SHP77 (cell line): ENCODE measurements at regions not wholly inside any gene's neighbourhood (a gene's known extent, or its start where the extent isn't known, plus 50 kb on each side); places are given as distances from the start of the nearest gene placed in this dataset.

ENCODE experiments used
- DNase-seq, 2 experiments: peaks; one replicate each; lab custom pipeline; 2025; lab: John Stamatoyannopoulos, UW

DNA sequence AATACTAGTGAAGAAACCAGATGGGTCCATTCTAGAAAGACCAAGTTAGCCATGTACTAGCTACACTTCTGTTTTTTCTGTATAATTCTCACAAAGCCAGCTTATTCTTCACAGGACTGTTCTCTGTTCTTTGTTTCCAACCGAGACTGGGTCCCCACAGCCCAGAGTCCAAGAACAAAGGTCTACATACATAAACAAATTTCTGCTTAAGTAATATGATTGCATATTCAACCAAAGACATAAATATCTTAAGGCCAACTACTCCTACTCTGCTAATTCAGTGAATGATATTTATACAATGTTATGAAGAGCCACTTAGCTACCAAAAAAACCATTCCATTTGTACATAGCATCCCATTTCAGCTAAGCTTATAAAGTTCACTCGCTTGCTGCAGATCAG lies 299.8 kb upstream of the CCDC54 start:
- DNase-seq, result no peak

DNA sequence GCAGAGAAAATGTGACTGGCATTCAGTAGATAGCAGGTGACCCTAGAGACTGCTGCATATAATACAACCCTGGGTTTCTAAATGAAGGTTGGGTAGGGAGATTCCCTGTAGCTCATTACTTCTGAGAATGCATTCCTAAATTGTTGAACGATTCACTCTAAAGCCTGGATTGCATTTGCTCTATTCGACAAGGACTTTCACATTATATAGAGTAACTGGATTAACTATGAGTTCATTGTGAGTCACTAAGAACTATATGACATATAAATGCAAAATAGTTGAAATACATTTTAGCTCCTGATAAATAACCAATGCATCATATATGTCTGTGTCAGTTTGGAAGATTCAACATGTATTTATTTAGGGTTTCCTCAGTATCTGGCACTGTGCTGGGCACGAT lies 294.7 kb upstream of the CCDC54 start:
- no peak for DNase-seq

DNA sequence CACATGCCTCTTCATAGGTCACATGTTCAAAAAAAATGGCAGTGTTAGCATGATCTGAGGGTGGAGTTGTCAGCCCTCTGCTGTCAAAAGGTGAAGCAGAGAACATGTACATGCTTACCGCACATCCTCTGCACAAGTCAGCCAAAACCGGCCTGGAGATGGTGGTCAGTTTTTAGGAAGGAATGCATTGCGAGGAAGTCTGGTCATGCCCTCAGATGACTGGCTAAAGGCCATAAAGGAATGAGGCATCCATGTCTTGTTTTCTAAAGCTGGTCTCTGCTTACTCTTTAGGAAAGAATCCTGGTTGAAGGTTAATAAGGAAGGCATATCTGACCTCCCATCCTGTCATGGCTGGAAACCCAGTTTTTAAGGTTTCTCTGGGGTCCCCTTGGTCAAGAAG lies 292.0 kb upstream of the CCDC54 start:
- DNase-seq, result no peak

DNA sequence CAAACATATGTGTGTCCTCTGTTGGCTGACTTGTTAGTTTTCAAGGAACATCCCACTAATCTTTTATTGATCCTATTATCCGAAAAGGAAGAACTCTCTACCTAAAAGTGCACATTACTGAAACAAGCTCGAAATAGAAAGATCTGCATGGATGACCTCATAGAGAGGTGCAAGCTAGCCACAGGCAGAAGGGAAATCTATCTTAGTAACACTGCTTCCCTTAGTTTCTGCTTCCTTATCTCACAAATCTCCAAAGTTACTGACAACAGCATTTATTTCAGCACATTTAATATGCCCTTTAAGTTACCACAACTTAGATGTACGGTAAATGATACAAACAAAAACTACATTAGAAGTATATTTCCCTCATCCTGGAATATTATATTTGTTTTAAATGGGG lies 285.1 kb upstream of the CCDC54 start:
- no peak for DNase-seq

DNA sequence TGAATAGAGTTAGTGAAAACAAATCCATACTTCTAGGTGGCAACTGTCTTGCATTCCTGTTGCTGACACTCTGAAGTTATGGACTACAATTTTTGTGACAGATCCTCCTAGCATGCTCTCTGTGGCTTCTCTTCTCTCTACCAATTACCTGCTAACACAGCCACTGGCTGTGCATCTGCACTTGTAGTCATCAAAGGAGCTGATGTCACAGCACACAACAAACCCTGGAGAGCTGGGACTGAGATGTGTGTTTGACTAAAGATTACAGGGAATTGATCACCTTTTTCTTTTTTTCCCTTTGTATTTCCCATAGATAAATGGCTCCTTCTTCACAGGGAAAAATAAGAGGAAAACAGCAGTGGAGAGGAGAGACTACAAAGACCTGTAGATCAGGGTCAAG lies 278.4 kb upstream of the CCDC54 start:
- DNase-seq, result no peak

DNA sequence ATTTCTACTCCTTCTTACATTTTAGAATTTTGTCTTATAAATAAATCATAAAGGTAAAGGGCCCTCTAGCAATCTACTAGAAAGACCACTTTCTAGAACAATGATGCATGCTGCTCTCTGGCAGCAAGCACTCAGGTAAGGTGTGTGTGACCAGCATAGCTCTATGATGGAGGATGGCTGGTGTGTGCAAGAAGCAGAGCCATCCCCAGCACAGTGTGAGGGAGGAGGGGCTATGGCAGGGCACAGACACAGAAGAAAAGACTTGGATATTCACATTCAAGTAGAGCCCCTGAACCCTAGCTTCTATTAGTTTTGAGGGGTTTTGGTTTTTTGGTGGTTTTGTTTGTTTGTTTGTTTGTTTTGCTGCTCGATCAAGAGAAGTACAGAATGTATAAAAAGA lies 277.1 kb upstream of the CCDC54 start:
- no peak for DNase-seq

DNA sequence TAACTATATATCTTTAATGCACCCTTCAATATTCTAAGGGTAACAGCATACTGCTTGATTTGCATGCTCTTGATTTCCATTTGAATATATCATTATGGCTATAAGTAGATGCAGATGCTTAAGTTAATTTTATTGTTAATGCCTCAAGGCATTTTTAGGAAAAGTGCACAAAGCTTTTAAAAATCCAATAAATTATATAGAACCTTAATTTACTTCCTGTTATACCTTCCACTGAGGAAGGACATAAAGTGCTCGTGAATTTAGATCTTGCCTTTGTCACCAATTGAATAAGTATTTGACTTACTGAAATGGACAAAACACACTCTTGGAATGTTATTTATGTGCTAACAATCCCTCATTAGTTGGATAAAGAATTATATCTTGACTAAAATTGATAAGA lies 276.7 kb upstream of the CCDC54 start:
- DNase-seq, result no peak

DNA sequence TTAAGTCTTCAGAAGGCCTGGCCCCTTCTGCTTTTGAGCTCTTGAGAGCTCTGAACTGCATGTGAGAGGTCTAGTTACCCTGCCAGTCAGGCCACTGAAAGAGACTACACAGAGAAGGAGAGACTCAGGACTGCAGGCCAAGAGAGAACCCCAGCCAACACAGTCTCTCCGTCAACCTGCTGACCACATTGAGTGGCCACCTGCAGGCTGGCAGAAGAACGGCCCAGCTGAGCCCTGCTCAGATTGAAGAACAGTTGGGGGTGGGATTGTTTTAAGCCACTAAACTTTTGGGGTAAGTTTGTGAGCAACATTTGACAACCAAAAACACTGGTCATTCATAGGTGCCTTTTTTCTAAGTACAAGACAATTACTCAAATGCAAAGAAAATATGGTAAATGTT lies 273.5 kb upstream of the CCDC54 start:
- DNase-seq, result no peak

DNA sequence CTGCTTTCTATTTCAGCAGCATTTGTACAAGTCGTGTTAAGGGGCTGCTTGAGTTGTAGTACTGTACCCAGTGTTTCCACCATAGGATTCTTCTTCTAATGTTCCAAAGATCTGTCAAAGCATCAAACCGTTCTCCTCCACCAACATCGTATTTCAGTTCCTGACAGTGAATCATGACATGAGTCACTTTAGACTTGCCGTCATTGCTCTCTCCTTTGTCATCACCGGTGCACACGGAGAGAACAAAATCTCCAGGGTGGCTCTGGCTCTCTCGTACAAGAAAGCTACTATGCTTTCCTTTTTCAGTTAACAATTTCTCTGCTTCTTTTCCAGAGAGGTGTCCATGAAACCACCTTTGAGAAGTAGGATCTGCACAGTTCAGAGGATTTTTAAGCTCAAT lies 270.9 kb upstream of the CCDC54 start:
- DNase-seq, result no peak

DNA sequence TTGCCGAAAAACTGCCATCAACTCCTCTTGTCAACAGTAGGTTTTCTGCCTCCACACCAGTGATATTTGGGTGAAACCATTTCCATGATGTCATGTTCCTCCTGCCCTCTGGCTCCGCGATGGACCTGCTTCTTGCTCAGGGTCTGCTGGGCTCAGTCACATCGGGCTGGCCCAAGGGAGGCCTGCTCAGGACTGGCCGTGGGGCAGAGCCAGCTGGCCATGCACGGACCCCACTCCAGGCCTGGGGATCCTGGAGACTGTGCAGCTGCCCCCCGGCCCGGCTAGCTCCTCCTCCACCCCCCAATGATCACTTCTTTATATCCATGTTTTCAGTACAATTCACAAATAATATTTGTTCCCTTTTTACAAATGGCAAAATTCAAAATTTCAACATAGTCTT lies 270.3 kb upstream of the CCDC54 start:
- DNase-seq, result no peak

DNA sequence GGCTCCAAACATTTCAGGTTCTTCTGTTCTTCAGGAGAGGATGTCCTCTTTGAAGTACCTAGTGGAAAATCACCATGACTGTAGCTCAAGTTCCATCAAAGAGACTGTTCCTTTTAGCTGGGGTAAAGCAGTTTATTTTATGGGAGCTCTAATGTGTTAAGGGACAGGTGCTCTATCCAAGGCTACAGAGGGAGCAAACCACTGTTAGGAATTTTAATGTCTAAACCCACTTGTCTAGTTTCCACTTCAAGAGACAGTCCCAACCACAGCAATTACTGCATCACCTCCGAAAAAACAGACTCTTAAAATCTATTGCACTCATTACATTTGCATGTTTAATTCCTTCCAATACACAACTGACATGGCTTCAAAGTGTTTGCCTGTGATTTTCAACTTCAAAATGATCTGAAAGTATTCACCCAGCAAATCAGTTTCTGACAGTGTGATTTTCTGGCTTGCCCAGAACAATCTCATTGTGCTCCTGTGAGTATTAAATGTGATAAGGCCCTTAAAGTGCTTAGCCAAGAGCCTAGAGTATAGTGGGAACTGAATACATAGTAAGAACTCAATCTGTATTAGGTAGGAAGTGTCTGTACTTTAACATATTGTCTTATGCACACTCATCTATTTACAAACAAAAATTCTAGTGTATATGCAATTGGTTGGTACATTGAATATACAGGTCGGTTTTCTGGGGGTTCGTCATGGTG lies 266.5 kb upstream of the CCDC54 start:
- no peak for DNase-seq

DNA sequence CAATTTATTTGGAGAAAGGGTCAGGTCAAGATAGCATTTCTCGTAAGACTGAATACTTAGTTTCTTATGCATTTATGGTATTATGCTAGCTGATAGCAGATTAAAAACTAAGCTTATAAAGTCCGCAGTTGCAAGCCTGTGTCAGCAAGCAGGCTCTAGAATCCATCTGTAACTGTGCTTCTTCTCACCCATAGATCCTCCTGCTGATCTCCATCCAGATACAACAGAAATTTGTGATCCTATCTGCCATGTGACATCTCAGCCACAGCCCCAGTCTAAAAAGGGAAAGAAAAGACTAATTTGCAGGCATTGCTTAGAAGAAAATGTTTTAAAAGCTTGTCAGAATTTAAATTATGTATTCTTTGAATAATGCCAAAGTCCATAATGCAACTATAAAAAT lies 265.4 kb upstream of the CCDC54 start:
- no peak for DNase-seq

DNA sequence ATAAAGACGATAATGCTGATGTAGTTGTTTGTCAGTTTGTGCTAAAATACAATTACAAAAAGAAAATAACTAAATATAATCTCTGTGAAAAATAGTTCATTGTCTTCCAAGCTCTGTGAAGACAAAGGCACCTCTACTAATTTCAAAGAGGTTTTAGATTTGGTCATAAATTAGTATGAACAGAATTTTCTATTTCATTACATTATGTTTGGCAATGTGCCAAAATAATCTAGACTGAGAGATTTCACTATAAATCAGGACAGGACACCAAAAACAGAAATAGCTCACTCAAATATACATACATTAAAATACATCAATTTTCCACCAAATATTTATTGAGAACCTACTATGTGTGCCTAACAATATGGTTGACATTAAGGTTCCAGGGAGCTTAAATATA lies 264.9 kb upstream of the CCDC54 start:
- no peak for DNase-seq

DNA sequence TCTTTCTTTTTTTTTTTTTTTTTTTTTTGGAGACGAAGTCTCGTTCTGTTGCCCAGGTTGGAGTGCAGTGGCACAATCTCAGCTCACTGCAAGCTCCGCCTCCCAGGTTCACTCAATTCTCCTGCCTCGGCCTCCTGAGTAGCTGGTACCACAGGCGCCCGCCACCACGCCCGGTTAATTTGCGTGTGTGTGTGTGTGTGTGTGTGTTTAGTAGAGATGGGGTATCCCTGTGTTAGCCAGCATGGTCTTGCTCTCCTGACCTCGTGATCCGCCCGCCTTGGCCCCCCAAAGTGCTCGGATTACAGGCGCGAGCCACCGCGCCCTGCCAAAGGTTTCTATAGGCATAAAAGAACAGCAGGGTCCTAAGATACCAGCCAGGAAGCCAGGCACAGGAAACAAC lies 261.0 kb upstream of the CCDC54 start:
- DNase-seq, result no peak

DNA sequence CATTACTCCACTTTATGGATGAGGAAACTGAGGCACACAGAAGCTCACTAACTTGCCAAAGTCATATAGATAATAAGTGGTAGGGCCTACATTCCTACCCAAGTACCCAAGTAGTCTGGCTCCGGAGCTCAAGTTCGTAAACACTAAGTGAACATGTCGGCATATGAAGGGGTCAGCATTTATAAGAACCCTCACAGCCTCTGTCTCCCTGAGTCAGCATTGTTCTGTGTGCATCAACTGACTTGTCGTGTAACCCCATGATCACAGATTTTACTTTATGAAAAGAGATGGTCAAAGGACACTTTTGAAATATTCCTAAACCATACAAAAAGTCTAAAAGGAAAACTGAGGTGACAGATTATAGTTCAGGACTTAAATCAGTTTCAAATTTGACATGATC lies 260.1 kb upstream of the CCDC54 start:
- DNase-seq, result no peak

DNA sequence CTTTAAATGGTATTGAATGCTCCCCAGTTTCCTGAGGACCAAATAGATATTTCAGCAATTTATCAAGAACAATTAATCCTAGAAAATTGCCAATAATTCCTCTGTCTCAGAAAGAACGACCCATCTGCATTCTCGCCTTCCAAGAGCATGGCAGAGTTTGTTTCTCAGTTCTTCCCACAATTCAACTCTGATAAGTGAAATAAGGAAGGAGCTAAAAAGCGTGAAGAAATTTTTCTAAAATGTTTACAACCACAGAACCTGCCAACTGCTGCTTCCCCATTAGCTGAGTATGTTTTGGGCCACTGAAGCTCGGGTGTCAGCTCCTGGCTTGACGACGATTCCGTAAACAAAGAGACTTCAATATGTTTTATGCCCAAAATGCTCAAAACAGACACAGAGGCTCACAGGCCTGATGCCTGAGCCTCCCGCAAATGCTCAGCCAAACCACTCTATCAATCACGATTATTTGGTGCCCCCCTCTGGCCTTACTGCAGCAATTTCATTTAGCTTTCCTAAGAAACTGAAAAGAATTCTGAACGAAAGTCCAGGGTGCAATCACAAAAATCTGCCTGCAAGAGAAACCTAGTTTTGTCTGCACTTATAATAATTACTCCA lies 259.2 kb upstream of the CCDC54 start:
- peak; percentile 34 to 62 for DNase-seq

DNA sequence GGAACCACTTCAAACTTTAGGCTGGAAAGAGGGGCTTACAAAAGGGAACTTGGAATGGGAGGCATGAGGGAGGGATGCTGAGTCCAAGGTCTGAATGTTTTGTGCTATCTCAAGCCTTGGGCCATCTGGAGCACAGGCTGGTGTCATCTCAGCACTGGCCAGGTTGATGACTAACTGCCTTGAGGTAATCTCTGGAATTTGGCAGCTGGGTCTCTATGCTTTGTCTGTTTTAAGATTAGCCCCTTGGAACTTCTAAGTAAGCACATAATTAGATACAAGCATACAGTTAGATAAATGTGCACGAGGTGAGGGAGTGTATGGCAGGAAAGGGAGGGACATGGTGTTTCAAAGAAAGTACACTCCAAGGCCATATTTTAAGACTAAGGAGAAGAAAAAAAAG lies 252.4 kb upstream of the CCDC54 start:
- no peak for DNase-seq

DNA sequence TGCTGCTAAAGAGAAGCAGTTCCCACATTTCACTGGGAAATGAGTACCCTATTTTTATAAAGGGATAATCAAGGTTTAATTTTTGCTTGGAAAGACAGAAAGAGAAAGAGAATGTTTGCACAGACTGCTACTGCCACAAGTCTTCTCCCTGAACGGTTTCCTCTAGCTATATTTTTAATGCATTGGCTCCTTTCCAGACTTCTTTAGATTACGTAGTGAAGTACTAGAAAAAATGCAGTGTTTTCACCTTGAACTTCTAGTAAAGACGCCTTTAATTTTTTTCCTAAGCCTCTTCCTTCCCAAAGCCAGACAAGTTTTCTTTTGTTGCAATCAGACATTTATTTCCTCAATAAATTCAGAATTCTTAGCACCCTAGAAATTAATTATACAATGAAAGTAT lies 248.3 kb upstream of the CCDC54 start:
- DNase-seq, result no peak

DNA sequence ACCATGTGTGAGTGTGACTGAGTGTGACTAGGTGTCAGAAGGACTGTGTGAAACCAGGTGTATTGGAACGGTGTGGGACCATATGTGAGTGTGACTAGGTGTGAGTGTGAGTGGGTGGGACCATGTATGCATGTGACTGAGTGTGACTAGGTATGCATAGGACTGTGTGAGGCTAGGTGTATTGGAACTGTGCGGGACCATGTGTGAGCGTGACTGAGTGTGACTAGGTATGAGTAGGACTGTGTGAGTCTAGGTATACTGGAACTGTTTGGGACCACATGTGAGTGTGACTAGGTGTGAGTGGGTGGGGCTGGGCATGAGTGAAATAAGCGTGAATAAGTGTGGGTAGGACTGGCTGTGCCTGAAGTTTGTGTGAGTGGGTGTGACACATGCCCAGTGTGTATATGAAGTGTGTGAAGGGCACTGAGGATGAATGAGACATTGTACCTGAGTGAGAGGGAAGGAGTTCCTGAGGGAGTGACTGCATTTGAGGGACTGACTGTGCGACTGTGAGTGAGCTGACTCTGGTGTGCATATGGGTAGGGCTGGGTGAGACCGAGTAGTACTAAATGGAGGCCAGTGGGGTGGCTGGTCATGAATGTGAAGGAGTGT lies 247.0 kb upstream of the CCDC54 start:
- DNase-seq, result no peak

DNA sequence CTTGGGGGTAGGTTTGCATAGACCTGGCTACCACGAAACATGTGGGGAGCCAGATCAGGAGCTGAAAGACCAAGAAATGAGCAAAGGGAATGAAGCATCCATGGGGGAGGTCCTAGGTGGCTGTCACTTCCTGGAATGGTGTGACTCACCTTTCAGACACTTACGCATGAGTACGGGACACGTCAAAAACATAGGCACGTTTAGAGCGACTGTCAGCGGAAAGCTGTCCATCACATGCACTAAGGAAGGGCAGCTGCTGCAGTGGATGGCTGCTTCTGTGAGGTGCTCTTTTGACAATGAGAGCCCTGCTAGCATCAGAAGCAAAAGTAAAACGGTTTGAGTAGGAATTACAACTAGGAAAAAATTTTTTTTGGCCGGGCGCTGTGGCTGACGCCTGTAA lies 244.6 kb upstream of the CCDC54 start:
- no peak for DNase-seq

DNA sequence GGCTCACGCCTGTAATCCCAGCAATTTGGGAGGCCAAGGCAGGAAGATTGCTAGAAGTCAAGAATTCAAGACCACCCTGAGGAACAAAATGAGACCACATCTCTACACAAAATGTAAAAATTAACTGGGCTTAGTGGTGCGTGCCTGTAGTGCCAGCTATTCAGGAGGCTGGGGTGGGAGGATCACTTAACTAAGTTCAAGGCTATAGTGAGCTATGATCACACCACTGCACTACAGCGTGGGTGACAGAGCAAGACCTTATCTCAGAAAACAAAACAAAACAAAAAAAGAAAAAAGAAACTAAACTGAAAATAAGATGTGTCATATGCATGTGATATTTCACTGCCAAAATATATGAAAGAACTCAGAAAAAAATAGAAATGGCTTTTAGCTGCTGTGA lies 243.3 kb upstream of the CCDC54 start:
- DNase-seq, result no peak

DNA sequence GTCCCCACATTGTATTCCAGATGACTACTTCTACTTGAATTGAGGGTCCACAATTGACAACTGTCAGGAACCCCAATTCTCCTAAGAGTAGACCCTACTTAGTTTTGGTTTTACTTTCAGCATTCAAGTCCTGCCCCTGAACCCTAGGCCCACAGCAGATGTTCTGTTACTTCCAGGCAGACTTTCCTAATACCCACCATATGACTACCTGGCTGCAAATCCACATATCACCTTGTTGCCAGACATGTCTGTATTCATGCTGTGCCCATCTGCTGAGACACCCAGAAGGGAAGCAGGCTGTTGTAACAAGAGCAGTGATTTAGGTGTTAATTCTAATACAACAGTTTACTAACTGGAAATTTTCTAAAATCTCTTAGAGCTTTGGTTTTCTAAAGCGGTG lies 235.1 kb upstream of the CCDC54 start:
- DNase-seq, result no peak

DNA sequence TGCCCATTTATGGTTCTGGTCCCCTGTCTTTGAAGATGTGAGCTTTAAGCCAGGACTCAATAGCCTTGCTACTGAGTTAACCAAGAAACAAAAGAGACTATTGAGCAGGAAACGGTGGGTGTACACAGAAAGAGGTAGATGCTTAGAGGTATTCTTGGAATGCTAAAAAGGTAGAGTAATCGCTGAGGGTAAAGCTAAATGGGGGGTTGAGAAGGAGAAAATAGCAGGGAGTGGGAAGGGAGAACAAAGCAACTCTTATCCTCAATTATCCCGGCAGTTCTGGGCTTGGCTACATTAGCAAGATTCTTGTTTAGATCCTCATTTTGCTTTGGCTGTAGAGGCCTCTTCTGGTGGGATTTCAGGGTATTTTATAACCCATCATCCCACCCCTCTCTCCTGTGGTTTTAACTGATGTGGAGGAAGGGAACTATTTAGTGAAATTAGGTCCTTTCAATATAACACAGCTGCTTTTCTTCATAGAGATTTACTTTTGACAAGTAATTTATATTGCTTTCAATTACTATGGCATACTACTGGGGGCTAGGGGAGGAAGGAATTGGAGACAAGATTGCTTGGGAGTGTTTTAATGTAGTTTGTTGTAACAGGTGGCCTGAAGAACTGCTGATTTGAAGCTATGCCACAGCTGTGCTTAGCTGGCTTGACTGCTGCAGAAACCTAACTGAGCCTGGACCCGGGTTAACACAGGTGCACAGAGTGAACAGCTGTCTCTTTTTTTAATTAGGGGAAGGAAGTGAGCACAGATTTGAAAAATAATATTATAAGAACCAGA lies 234.3 kb upstream of the CCDC54 start:
- DNase-seq, result peak; percentile 9 to 29
